ENCODE measurements at regions not wholly inside any gene's neighbourhood (a gene's known extent, or its start where the extent isn't known, plus 50 kb on each side); places are given as distances from the start of the nearest gene placed in this dataset.

DNA sequence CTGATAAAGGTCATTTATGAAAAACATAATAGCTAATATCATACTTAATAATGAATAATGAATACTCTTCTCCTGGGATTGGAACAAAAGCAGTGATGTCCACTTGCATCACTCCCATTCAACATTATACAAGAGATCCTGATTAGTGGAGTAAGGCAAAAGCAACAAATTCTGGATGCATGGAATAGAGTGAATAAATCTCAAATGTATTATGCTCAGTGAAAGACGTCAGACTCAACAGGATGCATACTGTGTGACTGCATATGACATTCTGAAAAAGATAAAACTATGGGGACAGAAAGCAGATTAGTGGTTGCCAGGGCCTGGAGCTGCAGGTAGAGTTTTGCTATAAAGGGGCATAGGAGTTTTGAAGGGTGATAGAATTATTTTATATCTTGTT lies 77.6 kb upstream of the ZBTB20 start:
- no peak for TF ChIP-seq CTCF (IDR thresholded peaks at IDR 0.05; ENCODE audit: insufficient read depth, low read length, poor library complexity, severe bottlenecking)
- TF ChIP-seq EZH2phosphoT487 (conservative IDR thresholded peaks at IDR 0.05; ENCODE audit: low read length): no peak

All from SU-DHL-6 (cell line).